Right renal pelvis (tissue), 4 donors: ENCODE measurements at regions not wholly inside any gene's neighbourhood (a gene's known extent, or its start where the extent isn't known, plus 50 kb on each side); places are given as distances from the start of the nearest gene placed in this dataset.
"Not testable (repeated sequence)": the region's sequence is repeated elsewhere in the genome, so short reads cannot be mapped to it uniquely, and the experiment has no call there.

Experiments used
- DNase-seq, 4 donors: peaks; one replicate each; pipeline ENCODE4 v3.0.0-alpha.2; 2013; ENCODE audit warnings: low read depth in 4 of 4, low spot score in 3 of 4, missing footprints in 1 of 4

- no peak for DNase-seq
Measured at GRCh38 chr5:107017616-107018015, 653.1 kb downstream of the EFNA5 start.

GRCh38 chr5:107012371-107012770, 658.4 kb downstream of the EFNA5 start:
- DNase-seq, result no peak

- no peak for DNase-seq
Measured at GRCh38 chr5:107011605-107012004, 659.1 kb downstream of the EFNA5 start.

GRCh38 chr5:107010060-107010459, 660.7 kb downstream of the EFNA5 start:
- DNase-seq, result no peak

- DNase-seq, result no peak
Measured at GRCh38 chr5:107005653-107006052, 665.1 kb downstream of the EFNA5 start.

- DNase-seq, result no peak
Measured at GRCh38 chr5:107005161-107005560, 665.6 kb downstream of the EFNA5 start.

- no peak for DNase-seq
Measured at GRCh38 chr5:107002115-107002514, 668.6 kb downstream of the EFNA5 start.

- not testable (repeated sequence) for DNase-seq
Measured at GRCh38 chr5:106999506-106999905, 671.2 kb downstream of the EFNA5 start.

- DNase-seq, result no peak
Measured at GRCh38 chr5:106986006-106986405, 684.7 kb downstream of the EFNA5 start.

- no peak for DNase-seq
Measured at GRCh38 chr5:106985174-106985573, 685.6 kb downstream of the EFNA5 start.

GRCh38 chr5:106979178-106979577, 691.6 kb downstream of the EFNA5 start:
- DNase-seq, result not testable (repeated sequence)

- DNase-seq, result not testable (repeated sequence)
Measured at GRCh38 chr5:106978582-106979165, 692.1 kb downstream of the EFNA5 start.

GRCh38 chr5:106976363-106976762, 694.4 kb downstream of the EFNA5 start:
- no peak for DNase-seq

- no peak for DNase-seq
Measured at GRCh38 chr5:106974272-106974671, 696.5 kb downstream of the EFNA5 start.

GRCh38 chr5:106966686-106967315, 703.9 kb downstream of the EFNA5 start:
- DNase-seq, result no peak

- no peak for DNase-seq
Measured at GRCh38 chr5:106964132-106964531, 706.6 kb downstream of the EFNA5 start.

GRCh38 chr5:106963630-106964029, 707.1 kb downstream of the EFNA5 start:
- DNase-seq, result no peak

- no peak for DNase-seq
Measured at GRCh38 chr5:106962464-106963230, 708.1 kb downstream of the EFNA5 start.

- DNase-seq, result no peak
Measured at GRCh38 chr5:106959387-106959786, 711.4 kb downstream of the EFNA5 start.

- DNase-seq, result no peak
Measured at GRCh38 chr5:106957336-106957735, 713.4 kb downstream of the EFNA5 start.

- no peak for DNase-seq
Measured at GRCh38 chr5:106956886-106957285, 713.9 kb downstream of the EFNA5 start.

GRCh38 chr5:106956187-106956586, 714.5 kb downstream of the EFNA5 start:
- DNase-seq, result no peak
